ENCODE measurements at regions not wholly inside any gene's neighbourhood (a gene's known extent, or its start where the extent isn't known, plus 50 kb on each side); places are given as distances from the start of the nearest gene placed in this dataset.

DNA sequence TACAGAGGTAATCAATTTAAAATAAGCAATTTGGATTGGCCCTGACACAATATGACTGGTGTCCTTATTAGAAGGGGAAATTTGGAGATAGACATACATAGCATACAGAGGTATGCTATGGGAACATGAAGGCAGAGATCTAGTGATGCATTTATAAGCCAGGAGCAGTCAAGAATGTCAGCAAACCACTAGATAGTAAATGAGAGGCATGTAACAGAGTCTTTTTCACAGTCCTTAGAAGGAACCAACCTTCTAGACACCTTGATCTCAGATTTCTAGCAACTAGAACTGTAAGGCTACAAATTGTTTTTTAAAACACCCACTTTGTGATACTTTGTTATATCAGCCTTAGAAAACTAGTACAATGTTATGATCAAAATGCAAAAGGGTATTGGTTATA, 54.3 kb upstream of the CA10 start (continued):
- TF ChIP-seq, protein P1, sequence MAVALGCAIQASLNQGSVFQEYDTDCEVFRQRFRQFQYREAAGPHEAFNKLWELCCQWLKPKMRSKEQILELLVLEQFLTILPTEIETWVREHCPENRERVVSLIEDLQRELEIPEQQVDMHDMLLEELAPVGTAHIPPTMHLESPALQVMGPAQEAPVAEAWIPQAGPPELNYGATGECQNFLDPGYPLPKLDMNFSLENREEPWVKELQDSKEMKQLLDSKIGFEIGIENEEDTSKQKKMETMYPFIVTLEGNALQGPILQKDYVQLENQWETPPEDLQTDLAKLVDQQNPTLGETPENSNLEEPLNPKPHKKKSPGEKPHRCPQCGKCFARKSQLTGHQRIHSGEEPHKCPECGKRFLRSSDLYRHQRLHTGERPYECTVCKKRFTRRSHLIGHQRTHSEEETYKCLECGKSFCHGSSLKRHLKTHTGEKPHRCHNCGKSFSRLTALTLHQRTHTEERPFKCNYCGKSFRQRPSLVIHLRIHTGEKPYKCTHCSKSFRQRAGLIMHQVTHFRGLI (tag by site-specific recombination; IDR thresholded peaks at IDR 0.05): no peak
- TF ChIP-seq, protein P2, sequence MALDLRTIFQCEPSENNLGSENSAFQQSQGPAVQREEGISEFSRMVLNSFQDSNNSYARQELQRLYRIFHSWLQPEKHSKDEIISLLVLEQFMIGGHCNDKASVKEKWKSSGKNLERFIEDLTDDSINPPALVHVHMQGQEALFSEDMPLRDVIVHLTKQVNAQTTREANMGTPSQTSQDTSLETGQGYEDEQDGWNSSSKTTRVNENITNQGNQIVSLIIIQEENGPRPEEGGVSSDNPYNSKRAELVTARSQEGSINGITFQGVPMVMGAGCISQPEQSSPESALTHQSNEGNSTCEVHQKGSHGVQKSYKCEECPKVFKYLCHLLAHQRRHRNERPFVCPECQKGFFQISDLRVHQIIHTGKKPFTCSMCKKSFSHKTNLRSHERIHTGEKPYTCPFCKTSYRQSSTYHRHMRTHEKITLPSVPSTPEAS (tag by site-specific recombination; IDR thresholded peaks at IDR 0.05): no peak
- TF ChIP-seq ZNF747 (tag by site-specific recombination; IDR thresholded peaks at IDR 0.05): no peak
- no peak for TF ChIP-seq GFI1B (tag by site-specific recombination; IDR thresholded peaks at IDR 0.05)
- no peak for TF ChIP-seq ZFP37 (tag by site-specific recombination; IDR thresholded peaks at IDR 0.05)
- TF ChIP-seq ZNF311 (tag by site-specific recombination; IDR thresholded peaks at IDR 0.05; ENCODE audit: borderline replicate concordance): no peak
- no peak for TF ChIP-seq HOXC10 (CRISPR knock-in tag; IDR thresholded peaks at IDR 0.05)
- TF ChIP-seq ZBTB1 (tag by site-specific recombination; IDR thresholded peaks at IDR 0.05): no peak

DNA sequence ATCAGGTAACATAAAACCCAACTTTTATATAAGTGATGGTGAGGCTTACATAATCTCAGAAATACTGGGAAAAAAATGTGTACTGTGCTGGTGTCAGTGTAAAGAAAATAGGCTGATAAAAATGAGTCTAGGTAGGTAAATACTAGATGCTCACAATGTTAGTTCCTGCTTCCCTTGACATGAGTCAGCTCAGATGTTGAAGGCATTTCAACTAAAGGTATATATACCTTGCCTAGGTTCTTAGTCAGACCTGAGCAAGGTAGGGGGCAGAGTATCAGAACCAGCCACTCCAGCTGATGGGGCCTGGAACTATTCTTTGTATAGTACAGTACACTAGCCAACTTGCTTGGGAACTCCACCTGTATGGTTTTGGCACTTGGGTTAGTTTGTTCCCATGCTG, 51.0 kb upstream of the CA10 start:
- POLR2A ChIA-PET: no interaction called here

More for the DNA sequence above, 51.0 kb upstream of the CA10 start:
- Histone ChIP-seq H3K4me3 (ENCODE audit: low read depth, low read length) (no peak overlapping the region), H3K4me1 (ENCODE audit: control insufficient read depth, insufficient read depth, low read length) (no peaks in the 10 kb centered on the region), H3K27ac (ENCODE audit: extremely low read depth, low read depth, low read length) (no peak overlapping the region), H3K9me3 (ENCODE audit: control insufficient read depth, insufficient read depth, low read depth, low read length) (no peaks in the 10 kb centered on the region), H3K36me3 (ENCODE audit: control insufficient read depth in 2 of 2, insufficient read depth in 1 of 2, low read length in 2 of 2) (no peaks in the 10 kb centered on the region)
- TF ChIP-seq ZNF621 (tag by site-specific recombination; IDR thresholded peaks at IDR 0.05): no peak
- TF ChIP-seq, protein P3, sequence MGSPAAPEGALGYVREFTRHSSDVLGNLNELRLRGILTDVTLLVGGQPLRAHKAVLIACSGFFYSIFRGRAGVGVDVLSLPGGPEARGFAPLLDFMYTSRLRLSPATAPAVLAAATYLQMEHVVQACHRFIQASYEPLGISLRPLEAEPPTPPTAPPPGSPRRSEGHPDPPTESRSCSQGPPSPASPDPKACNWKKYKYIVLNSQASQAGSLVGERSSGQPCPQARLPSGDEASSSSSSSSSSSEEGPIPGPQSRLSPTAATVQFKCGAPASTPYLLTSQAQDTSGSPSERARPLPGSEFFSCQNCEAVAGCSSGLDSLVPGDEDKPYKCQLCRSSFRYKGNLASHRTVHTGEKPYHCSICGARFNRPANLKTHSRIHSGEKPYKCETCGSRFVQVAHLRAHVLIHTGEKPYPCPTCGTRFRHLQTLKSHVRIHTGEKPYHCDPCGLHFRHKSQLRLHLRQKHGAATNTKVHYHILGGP (tag by site-specific recombination; IDR thresholded peaks at IDR 0.05): no peak
- TF ChIP-seq ZNF350 (tag by site-specific recombination; IDR thresholded peaks at IDR 0.05): no peak
- no peak for TF ChIP-seq ZNF2 (tag by site-specific recombination; IDR thresholded peaks at IDR 0.05)
- TF ChIP-seq, protein P4, sequence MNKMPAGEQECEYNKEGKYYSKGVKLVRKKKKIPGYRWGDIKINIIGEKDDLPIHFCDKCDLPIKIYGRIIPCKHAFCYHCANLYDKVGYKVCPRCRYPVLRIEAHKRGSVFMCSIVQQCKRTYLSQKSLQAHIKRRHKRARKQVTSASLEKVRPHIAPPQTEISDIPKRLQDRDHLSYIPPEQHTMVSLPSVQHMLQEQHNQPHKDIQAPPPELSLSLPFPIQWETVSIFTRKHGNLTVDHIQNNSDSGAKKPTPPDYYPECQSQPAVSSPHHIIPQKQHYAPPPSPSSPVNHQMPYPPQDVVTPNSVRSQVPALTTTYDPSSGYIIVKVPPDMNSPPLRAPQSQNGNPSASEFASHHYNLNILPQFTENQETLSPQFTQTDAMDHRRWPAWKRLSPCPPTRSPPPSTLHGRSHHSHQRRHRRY (tag by site-specific recombination; IDR thresholded peaks at IDR 0.05): no peak
- no peak for TF ChIP-seq TRIM28 (IDR thresholded peaks at IDR 0.05; ENCODE audit: borderline replicate concordance, low read length)
- TF ChIP-seq ZNF654 (tag by site-specific recombination; IDR thresholded peaks at IDR 0.05; ENCODE audit: low read depth): no peak
- TF ChIP-seq, protein P5, sequence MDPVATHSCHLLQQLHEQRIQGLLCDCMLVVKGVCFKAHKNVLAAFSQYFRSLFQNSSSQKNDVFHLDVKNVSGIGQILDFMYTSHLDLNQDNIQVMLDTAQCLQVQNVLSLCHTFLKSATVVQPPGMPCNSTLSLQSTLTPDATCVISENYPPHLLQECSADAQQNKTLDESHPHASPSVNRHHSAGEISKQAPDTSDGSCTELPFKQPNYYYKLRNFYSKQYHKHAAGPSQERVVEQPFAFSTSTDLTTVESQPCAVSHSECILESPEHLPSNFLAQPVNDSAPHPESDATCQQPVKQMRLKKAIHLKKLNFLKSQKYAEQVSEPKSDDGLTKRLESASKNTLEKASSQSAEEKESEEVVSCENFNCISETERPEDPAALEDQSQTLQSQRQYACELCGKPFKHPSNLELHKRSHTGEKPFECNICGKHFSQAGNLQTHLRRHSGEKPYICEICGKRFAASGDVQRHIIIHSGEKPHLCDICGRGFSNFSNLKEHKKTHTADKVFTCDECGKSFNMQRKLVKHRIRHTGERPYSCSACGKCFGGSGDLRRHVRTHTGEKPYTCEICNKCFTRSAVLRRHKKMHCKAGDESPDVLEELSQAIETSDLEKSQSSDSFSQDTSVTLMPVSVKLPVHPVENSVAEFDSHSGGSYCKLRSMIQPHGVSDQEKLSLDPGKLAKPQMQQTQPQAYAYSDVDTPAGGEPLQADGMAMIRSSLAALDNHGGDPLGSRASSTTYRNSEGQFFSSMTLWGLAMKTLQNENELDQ (tag by site-specific recombination; IDR thresholded peaks at IDR 0.05; ENCODE audit: low read depth): no peak
- no peak for TF ChIP-seq ZBTB48 (tag by site-specific recombination; IDR thresholded peaks at IDR 0.05)
- TF ChIP-seq YY1 (tag by site-specific recombination; IDR thresholded peaks at IDR 0.05): no peak
- no peak for TF ChIP-seq SP2 (tag by site-specific recombination; IDR thresholded peaks at IDR 0.05)
- CTCF ChIA-PET: no interaction called here
